ENCODE measurements at regions not wholly inside any gene's neighbourhood (a gene's known extent, or its start where the extent isn't known, plus 50 kb on each side); places are given as distances from the start of the nearest gene placed in this dataset.

DNA sequence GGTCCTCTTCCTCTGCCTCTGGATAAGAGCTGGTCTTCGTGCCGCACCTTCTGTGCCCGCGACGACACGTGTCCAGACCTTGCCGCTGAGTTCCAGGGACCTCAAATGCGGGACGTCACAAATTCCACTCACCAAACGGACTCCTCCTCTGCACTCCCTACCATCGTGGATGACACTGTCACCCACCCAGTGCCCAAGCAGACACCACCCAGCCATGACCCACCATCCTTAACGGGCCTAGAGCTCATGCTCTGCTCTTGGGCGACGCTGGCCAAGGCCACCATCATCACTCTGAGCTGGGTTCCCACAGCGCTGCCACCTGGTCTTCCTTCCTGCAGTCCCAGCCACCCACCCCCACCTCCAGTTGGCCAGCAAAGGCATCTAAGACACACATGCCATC lies 96.4 kb upstream of the RPL38 start:
- Histone ChIP-seq H4K20me1 (replicated peaks; ENCODE audit: control insufficient read depth, insufficient read depth, low read length) (peaks cover 5% of the 10 kb centered on the region; the same call in 1 of the 2 replicates), H3K9me1 (ENCODE audit: control insufficient read depth, insufficient read depth, low read length) (no peaks in the 10 kb centered on the region), H3K9me3 (replicated peaks; ENCODE audit: control insufficient read depth, insufficient read depth, low read depth, low read length) (no peaks in the 10 kb centered on the region), H3K4me1 (replicated peaks in 1 of 2; ENCODE audit: control insufficient read depth in 2 of 2, insufficient read depth in 2 of 2, low read length in 2 of 2) (no peaks in the 10 kb centered on the region; a peak in 1 of 5 replicates), H3K4me2 (ENCODE audit: insufficient read depth, low read length) (no peak overlapping the region), H3K27ac (ENCODE audit: extremely low read depth, low read depth, low read length) (no peak overlapping the region), H3K4me3 (no peak overlapping the region), H3K9ac (ENCODE audit: insufficient read depth in 1 of 2, low read depth in 2 of 2, low read length in 2 of 2) (no peak overlapping the region; a peak in 1 of 4 replicates), H2AFZ (ENCODE audit: low read depth, low read length) (no peak overlapping the region), H3K36me3 (ENCODE audit: control insufficient read depth, insufficient read depth, low read length) (no peaks in the 10 kb centered on the region), H3K27me3 (ENCODE audit: control insufficient read depth in 2 of 2, insufficient read depth in 2 of 2, low read length in 2 of 2) (peaks cover 8 to 50% of the 10 kb centered on the region in 2 experiments; a peak in 3 of 5 replicates), H3K79me2 (ENCODE audit: control insufficient read depth, insufficient read depth, low read length) (no peaks in the 10 kb centered on the region)
- no peak for ATAC-seq
- intact Hi-C loops (cut with micrococcal nuclease): no loop called here
- no peak for DNase-seq (ENCODE audit: extremely low read depth in 1 of 4, low spot score in 3 of 4)
- TF ChIP-seq ZC3H11A (IDR thresholded peaks at IDR 0.05; ENCODE audit: low read depth, low read length): no peak
- TF ChIP-seq, protein P1, sequence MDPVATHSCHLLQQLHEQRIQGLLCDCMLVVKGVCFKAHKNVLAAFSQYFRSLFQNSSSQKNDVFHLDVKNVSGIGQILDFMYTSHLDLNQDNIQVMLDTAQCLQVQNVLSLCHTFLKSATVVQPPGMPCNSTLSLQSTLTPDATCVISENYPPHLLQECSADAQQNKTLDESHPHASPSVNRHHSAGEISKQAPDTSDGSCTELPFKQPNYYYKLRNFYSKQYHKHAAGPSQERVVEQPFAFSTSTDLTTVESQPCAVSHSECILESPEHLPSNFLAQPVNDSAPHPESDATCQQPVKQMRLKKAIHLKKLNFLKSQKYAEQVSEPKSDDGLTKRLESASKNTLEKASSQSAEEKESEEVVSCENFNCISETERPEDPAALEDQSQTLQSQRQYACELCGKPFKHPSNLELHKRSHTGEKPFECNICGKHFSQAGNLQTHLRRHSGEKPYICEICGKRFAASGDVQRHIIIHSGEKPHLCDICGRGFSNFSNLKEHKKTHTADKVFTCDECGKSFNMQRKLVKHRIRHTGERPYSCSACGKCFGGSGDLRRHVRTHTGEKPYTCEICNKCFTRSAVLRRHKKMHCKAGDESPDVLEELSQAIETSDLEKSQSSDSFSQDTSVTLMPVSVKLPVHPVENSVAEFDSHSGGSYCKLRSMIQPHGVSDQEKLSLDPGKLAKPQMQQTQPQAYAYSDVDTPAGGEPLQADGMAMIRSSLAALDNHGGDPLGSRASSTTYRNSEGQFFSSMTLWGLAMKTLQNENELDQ (CRISPR knock-in tag; IDR thresholded peaks at IDR 0.05; ENCODE audit: borderline replicate concordance): no peak
- TF ChIP-seq, protein P2, sequence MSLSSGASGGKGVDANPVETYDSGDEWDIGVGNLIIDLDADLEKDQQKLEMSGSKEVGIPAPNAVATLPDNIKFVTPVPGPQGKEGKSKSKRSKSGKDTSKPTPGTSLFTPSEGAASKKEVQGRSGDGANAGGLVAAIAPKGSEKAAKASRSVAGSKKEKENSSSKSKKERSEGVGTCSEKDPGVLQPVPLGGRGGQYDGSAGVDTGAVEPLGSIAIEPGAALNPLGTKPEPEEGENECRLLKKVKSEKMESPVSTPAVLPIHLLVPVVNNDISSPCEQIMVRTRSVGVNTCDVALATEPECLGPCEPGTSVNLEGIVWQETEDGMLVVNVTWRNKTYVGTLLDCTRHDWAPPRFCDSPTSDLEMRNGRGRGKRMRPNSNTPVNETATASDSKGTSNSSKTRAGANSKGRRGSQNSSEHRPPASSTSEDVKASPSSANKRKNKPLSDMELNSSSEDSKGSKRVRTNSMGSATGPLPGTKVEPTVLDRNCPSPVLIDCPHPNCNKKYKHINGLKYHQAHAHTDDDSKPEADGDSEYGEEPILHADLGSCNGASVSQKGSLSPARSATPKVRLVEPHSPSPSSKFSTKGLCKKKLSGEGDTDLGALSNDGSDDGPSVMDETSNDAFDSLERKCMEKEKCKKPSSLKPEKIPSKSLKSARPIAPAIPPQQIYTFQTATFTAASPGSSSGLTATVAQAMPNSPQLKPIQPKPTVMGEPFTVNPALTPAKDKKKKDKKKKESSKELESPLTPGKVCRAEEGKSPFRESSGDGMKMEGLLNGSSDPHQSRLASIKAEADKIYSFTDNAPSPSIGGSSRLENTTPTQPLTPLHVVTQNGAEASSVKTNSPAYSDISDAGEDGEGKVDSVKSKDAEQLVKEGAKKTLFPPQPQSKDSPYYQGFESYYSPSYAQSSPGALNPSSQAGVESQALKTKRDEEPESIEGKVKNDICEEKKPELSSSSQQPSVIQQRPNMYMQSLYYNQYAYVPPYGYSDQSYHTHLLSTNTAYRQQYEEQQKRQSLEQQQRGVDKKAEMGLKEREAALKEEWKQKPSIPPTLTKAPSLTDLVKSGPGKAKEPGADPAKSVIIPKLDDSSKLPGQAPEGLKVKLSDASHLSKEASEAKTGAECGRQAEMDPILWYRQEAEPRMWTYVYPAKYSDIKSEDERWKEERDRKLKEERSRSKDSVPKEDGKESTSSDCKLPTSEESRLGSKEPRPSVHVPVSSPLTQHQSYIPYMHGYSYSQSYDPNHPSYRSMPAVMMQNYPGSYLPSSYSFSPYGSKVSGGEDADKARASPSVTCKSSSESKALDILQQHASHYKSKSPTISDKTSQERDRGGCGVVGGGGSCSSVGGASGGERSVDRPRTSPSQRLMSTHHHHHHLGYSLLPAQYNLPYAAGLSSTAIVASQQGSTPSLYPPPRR (CRISPR knock-in tag; IDR thresholded peaks at IDR 0.05; ENCODE audit: borderline replicate concordance): no peak
- no peak for TF ChIP-seq ZNF785 (CRISPR knock-in tag; IDR thresholded peaks at IDR 0.05)
- no peak for TF ChIP-seq HNRNPL (IDR thresholded peaks at IDR 0.05; ENCODE audit: low read depth, low read length)
- no peak for TF ChIP-seq KLF6 (CRISPR knock-in tag; IDR thresholded peaks at IDR 0.05; ENCODE audit: borderline replicate concordance)
- TF ChIP-seq FUS (optimal IDR thresholded peaks at IDR 0.05; ENCODE audit: low read depth, low read length): no peak
- TF ChIP-seq ZNF583 (CRISPR knock-in tag; IDR thresholded peaks at IDR 0.05): no peak
- TF ChIP-seq VEZF1 (CRISPR knock-in tag; IDR thresholded peaks at IDR 0.05): no peak
- TF ChIP-seq HDAC8 (tag; IDR thresholded peaks at IDR 0.05): no peak
- FAIRE-seq: no peak
- POLR2A ChIA-PET: no interaction called here
- under 1% methylated on average over 15 of the region's 15 CpGs for WGBS (ENCODE audit: insufficient coverage, low coverage, missing lambda C conversion rate)
- no TSS peak for BruUV-seq (replicated peaks)
- in situ Hi-C loops (cut with MboI): no loop called here
- CTCF ChIA-PET (ENCODE audit: low intra/inter-chr PET ratio): no interaction called here
